Limb (tissue), 2 donors: ENCODE measurements at regions not wholly inside any gene's neighbourhood (a gene's known extent, or its start where the extent isn't known, plus 50 kb on each side); places are given as distances from the start of the nearest gene placed in this dataset.
A peak's percentile ranks its signal among the peaks of the same experiment; 100 is the strongest.

Experiments
- DNase-seq, 2 donors: peaks; one replicate each; pipeline ENCODE4 v3.0.0-alpha.2; 2016; ENCODE audit errors: extremely low spot score in 2 of 2

- no peak for DNase-seq
These were observed 85.7 kb upstream of the COL13A1 start for GRCh38 chr10:69715899-69716606.

GRCh38 chr10:69716711-69717560 lies 84.8 kb upstream of the COL13A1 start:
- DNase-seq = peak in 1 of 2 donors; percentile 62

- no peak for DNase-seq
These were observed 82.8 kb upstream of the COL13A1 start for GRCh38 chr10:69718951-69719350.

GRCh38 chr10:69721690-69722310 lies 79.9 kb upstream of the COL13A1 start:
- DNase-seq = peak in 1 of 2 donors; percentile 17

- no peak for DNase-seq
These were observed 78.1 kb upstream of the COL13A1 start for GRCh38 chr10:69723653-69724052.

- DNase-seq = no peak
These were observed 74.9 kb upstream of the COL13A1 start for GRCh38 chr10:69726850-69727249.

- DNase-seq = no peak
These were observed 73.3 kb upstream of the COL13A1 start for GRCh38 chr10:69728335-69728870.

- no peak for DNase-seq
These were observed 72.2 kb upstream of the COL13A1 start for GRCh38 chr10:69729326-69730048.

- peak in 1 of 2 donors; percentile 36 for DNase-seq
These were observed 71.2 kb upstream of the COL13A1 start for GRCh38 chr10:69730251-69731156.

GRCh38 chr10:69731184-69731583 lies 70.5 kb upstream of the COL13A1 start:
- peak in 1 of 2 donors; percentile 51 for DNase-seq

- peak in 1 of 2 donors; percentile 30 for DNase-seq
These were observed 70.0 kb upstream of the COL13A1 start for GRCh38 chr10:69731698-69732097.

- DNase-seq = no peak
These were observed 69.4 kb upstream of the COL13A1 start for GRCh38 chr10:69732147-69732825.

- DNase-seq = no peak
These were observed 68.9 kb upstream of the COL13A1 start for GRCh38 chr10:69732826-69733150.

- DNase-seq = no peak
These were observed 67.9 kb upstream of the COL13A1 start for GRCh38 chr10:69733791-69734261.

- no peak for DNase-seq
These were observed 67.3 kb upstream of the COL13A1 start for GRCh38 chr10:69734416-69734796.

- DNase-seq = no peak
These were observed 66.8 kb upstream of the COL13A1 start for GRCh38 chr10:69734797-69735468.

- DNase-seq = no peak
These were observed 64.6 kb upstream of the COL13A1 start for GRCh38 chr10:69736886-69737641.

- DNase-seq = no peak
These were observed 63.6 kb upstream of the COL13A1 start for GRCh38 chr10:69738071-69738470.
